H9 (cell line): ENCODE measurements at regions not wholly inside any gene's neighbourhood (a gene's known extent, or its start where the extent isn't known, plus 50 kb on each side); places are given as distances from the start of the nearest gene placed in this dataset.

Source experiments
- DNase-seq: peaks from one replicate; pipeline ENCODE4 v3.0.0-alpha.2; 2017
- H2AFZ ChIP-seq: one replicate; pipeline ENCODE4 v1.6.1; 2013; ENCODE audit warnings: mild to moderate bottlenecking, low read length, control low read depth, moderate library complexity
- H2AK5ac ChIP-seq: 2 replicates; pipeline ENCODE4 v1.6.1; 2013; ENCODE audit warnings: low read length, control low read depth, mixed read lengths; ENCODE audit not compliant: insufficient read length
- H2BK120ac ChIP-seq: one replicate; pipeline ENCODE4 v1.6.1; 2013; ENCODE audit warnings: low read depth, mild to moderate bottlenecking, low read length, control low read depth, inconsistent platforms; ENCODE audit not compliant: poor library complexity, severe bottlenecking
- H2BK12ac ChIP-seq: 2 replicates; pipeline ENCODE4 v1.6.1; 2013; ENCODE audit warnings: low read length, control low read depth, mixed read lengths, low read depth; ENCODE audit not compliant: insufficient read length
- H2BK15ac ChIP-seq: 2 replicates; pipeline ENCODE4 v1.6.1; 2013; ENCODE audit warnings: low read depth, low read length, control low read depth
- H2BK20ac ChIP-seq: one replicate; pipeline ENCODE4 v1.6.1; 2013; ENCODE audit warnings: low read depth, mild to moderate bottlenecking, low read length, control low read depth, inconsistent platforms; ENCODE audit not compliant: poor library complexity, severe bottlenecking
- H2BK5ac ChIP-seq: 2 replicates; pipeline ENCODE4 v1.6.1; 2013; ENCODE audit warnings: low read length, control low read depth, mixed read lengths; ENCODE audit not compliant: insufficient read length
- H3K14ac ChIP-seq: 2 replicates; pipeline ENCODE4 v1.6.1; 2013; ENCODE audit warnings: low read length, control low read depth; ENCODE audit not compliant: insufficient read depth
- H3K18ac ChIP-seq: 2 replicates; pipeline ENCODE4 v1.6.1; 2013; ENCODE audit warnings: low read depth, mild to moderate bottlenecking, mixed read lengths, low read length, control low read depth; ENCODE audit not compliant: insufficient read length
- H3K23ac ChIP-seq: 2 replicates; pipeline ENCODE4 v1.6.1; 2013; ENCODE audit warnings: low read length, control low read depth, mixed read lengths, low read depth; ENCODE audit not compliant: insufficient read length
- H3K23me2 ChIP-seq: 2 replicates; pipeline ENCODE4 v1.6.1; 2013; ENCODE audit warnings: low read depth, mild to moderate bottlenecking, mixed read lengths, low read length, control low read depth; ENCODE audit not compliant: insufficient read length, poor library complexity, severe bottlenecking
- H3K27ac ChIP-seq: 2 replicates; pipeline ENCODE4 v1.5.1; 2013; ENCODE audit warnings: low read length, control low read depth, mixed read lengths, low read depth; ENCODE audit not compliant: insufficient read length
- H3K27me3 ChIP-seq: 2 replicates; pipeline ENCODE4 v1.6.1; 2013; ENCODE audit warnings: low read length, control low read depth, inconsistent platforms; ENCODE audit not compliant: insufficient read depth
- H3K4ac ChIP-seq: 2 replicates; pipeline ENCODE4 v1.6.1; 2013; ENCODE audit warnings: low read depth, mild to moderate bottlenecking, control low read depth, inconsistent platforms, low read length, moderate library complexity
- H3K4me1 ChIP-seq: 2 replicates; pipeline ENCODE4 v1.6.1; 2013; ENCODE audit warnings: low read length, control low read depth, inconsistent platforms; ENCODE audit not compliant: insufficient read depth
- H3K4me2 ChIP-seq: 2 replicates; pipeline ENCODE4 v1.6.1; 2013; ENCODE audit warnings: low read length, control low read depth, mixed read lengths; ENCODE audit not compliant: insufficient read length, insufficient read depth
- H3K56ac ChIP-seq: 2 replicates; pipeline ENCODE4 v1.6.1; 2013; ENCODE audit warnings: low read depth, mild to moderate bottlenecking, mixed read lengths, low read length, control low read depth; ENCODE audit not compliant: insufficient read length
- H3K79me1 ChIP-seq: 2 replicates; pipeline ENCODE4 v1.6.1; 2013; ENCODE audit warnings: low read depth, mild to moderate bottlenecking, moderate library complexity, low read length, control low read depth, inconsistent platforms; ENCODE audit not compliant: insufficient read depth, poor library complexity, severe bottlenecking
- H3K79me2 ChIP-seq: 2 replicates; pipeline ENCODE4 v1.6.1; 2013; ENCODE audit warnings: low read length, control low read depth, inconsistent platforms; ENCODE audit not compliant: insufficient read depth
- H3K9ac ChIP-seq: 2 replicates; pipeline ENCODE4 v1.6.1; 2013; ENCODE audit warnings: low read length, control low read depth, mixed read lengths; ENCODE audit not compliant: insufficient read length; ENCODE audit errors: extremely low read depth
- H3K9me3 ChIP-seq: one replicate; pipeline ENCODE4 v1.6.1; 2013; ENCODE audit warnings: low read depth, low read length, inconsistent platforms; ENCODE audit not compliant: control insufficient read depth
- H3T11ph ChIP-seq: one replicate; pipeline ENCODE4 v1.6.1; 2013; ENCODE audit warnings: mild to moderate bottlenecking, low read length, control low read depth, inconsistent platforms
- H4K20me1 ChIP-seq: one replicate; pipeline ENCODE4 v1.6.1; 2013; ENCODE audit not compliant: control insufficient read depth, insufficient read length, insufficient read depth
- H4K5ac ChIP-seq: 2 replicates; pipeline ENCODE4 v1.6.1; 2013; ENCODE audit warnings: low read depth, mild to moderate bottlenecking, mixed read lengths, low read length, control low read depth; ENCODE audit not compliant: insufficient read length
- H4K8ac ChIP-seq: replicated peaks from 2 replicates; pipeline ENCODE4 v1.6.1; 2013; ENCODE audit warnings: low read length, control low read depth, mixed read lengths, low read depth; ENCODE audit not compliant: insufficient read length
- H4K91ac ChIP-seq: 2 replicates; pipeline ENCODE4 v1.6.1; 2013; ENCODE audit warnings: low read depth, mild to moderate bottlenecking, moderate library complexity, mixed read lengths, low read length, control low read depth; ENCODE audit not compliant: insufficient read length
- H3K27ac Mint-ChIP-seq, 3 experiments: 2 replicates in 2 of 3; 3 replicates in 1 of 3; pipeline ENCODE4 v1.8.0; 2020 to 2021; ENCODE audit warnings: mixed read lengths in 3 of 3, mild to moderate bottlenecking in 1 of 3, moderate library complexity in 1 of 3
- H3K27me3 Mint-ChIP-seq: 2 replicates; pipeline ENCODE4 v1.8.0; 2021; ENCODE audit warnings: low read depth, mild to moderate bottlenecking, moderate library complexity, mixed read lengths
- H3K36me3 Mint-ChIP-seq, 3 experiments: 2 replicates in 2 of 3; 3 replicates in 1 of 3; pipeline ENCODE4 v1.8.0; 2020 to 2021; ENCODE audit warnings: low read depth in 3 of 3, mixed read lengths in 3 of 3; ENCODE audit not compliant: insufficient read depth in 1 of 3
- H3K4me1 Mint-ChIP-seq, 2 experiments: 2 replicates each; pipeline ENCODE4 v1.8.0; 2020; ENCODE audit warnings: mixed read lengths in 2 of 2
- H3K4me3 Mint-ChIP-seq, 2 experiments: 2 replicates in 1 of 2; 3 replicates in 1 of 2; pipeline ENCODE4 v1.8.0; 2020 to 2021; ENCODE audit warnings: mild to moderate bottlenecking in 2 of 2, mixed read lengths in 2 of 2, moderate library complexity in 1 of 2
- H3K9me3 Mint-ChIP-seq, 2 experiments: 2 replicates in 1 of 2; 3 replicates in 1 of 2; pipeline ENCODE4 v1.8.0; 2020; ENCODE audit warnings: mild to moderate bottlenecking in 2 of 2, mixed read lengths in 2 of 2, moderate library complexity in 1 of 2
- CTCF ChIP-seq: fragments of 200-600 bp; sonication (generic); conservative IDR thresholded peaks from 3 replicates; pipeline ENCODE4 v1.8.0; 2021; ENCODE audit warnings: antibody characterized with exemption, mild to moderate bottlenecking
- WGBS: extraction: QIAGEN DNeasy Blood & Tissue Kit; methylation state at CpG from one replicate; pipeline ENCODE4 v1.1.7; 2013; ENCODE audit warnings: missing lambda C conversion rate, low lambda C conversion rate, mixed read lengths; ENCODE audit not compliant: insufficient read length; ENCODE audit errors: extremely low coverage; 5-methylcytosine and 5-hydroxymethylcytosine counted together

GRCh38 chr11:112728716-112729115, 232.5 kb upstream of the NCAM1 start:
- no peaks in the 10 kb centered on the region for H4K20me1 ChIP-seq
- no CpG with 5 or more reads among the region's 4 CpGs for WGBS
- Mint-ChIP-seq H3K27ac (no peak overlapping the region), H3K4me3 (no peak overlapping the region), H3K4me1 (0 out of 4 replicates have a peak, but pooled peaks cover 2% of the 10 kb centered on the region in 2 experiments), H3K36me3 (no peaks in the 10 kb centered on the region), H3K27me3 (peaks cover 2% of the 10 kb centered on the region), H3K9me3 (no peaks in the 10 kb centered on the region; a peak in 1 of 5 replicates)
- no peak overlapping the region for H2BK15ac ChIP-seq
- no peak for DNase-seq
- no peaks in the 10 kb centered on the region for H3K79me1 ChIP-seq
- no peak overlapping the region for H2AFZ ChIP-seq
- H4K8ac ChIP-seq = no peak overlapping the region
- H4K5ac ChIP-seq = no peak overlapping the region
- no peaks in the 10 kb centered on the region for H3K27me3 ChIP-seq
- no peak overlapping the region for H4K91ac ChIP-seq
- H3K4me2 ChIP-seq = no peak overlapping the region
- no peak overlapping the region for H3K27ac ChIP-seq
- no peak overlapping the region for H3K56ac ChIP-seq
- H2BK20ac ChIP-seq = no peak overlapping the region
- H2AK5ac ChIP-seq = no peak overlapping the region
- no peak overlapping the region for H3T11ph ChIP-seq
- H3K4me1 ChIP-seq = no peaks in the 10 kb centered on the region
- no peak overlapping the region for H3K14ac ChIP-seq
- no peak overlapping the region for H3K23ac ChIP-seq
- no peak for TF ChIP-seq CTCF
- no peak overlapping the region for H3K9ac ChIP-seq
- H3K79me2 ChIP-seq = no peaks in the 10 kb centered on the region
- no peak overlapping the region for H2BK120ac ChIP-seq
- no peaks in the 10 kb centered on the region for H3K23me2 ChIP-seq
- H2BK5ac ChIP-seq = no peak overlapping the region
- no peak overlapping the region for H3K4ac ChIP-seq
- no peaks in the 10 kb centered on the region for H3K9me3 ChIP-seq
- H2BK12ac ChIP-seq = no peak overlapping the region
- H3K18ac ChIP-seq = no peak overlapping the region
